Embryonic facial prominence (tissue), 1 donor: ENCODE measurements at regions not wholly inside any gene's neighbourhood (a gene's known extent, or its start where the extent isn't known, plus 50 kb on each side); places are given as distances from the start of the nearest gene placed in this dataset.
"Not testable (repeated sequence)": the region's sequence is repeated elsewhere in the genome, so short reads cannot be mapped to it uniquely, and the experiment has no call there.

Source experiments
- DNase-seq: peaks from one replicate; pipeline ENCODE4 v3.0.0-alpha.2; 2016; ENCODE audit errors: extremely low spot score

DNA sequence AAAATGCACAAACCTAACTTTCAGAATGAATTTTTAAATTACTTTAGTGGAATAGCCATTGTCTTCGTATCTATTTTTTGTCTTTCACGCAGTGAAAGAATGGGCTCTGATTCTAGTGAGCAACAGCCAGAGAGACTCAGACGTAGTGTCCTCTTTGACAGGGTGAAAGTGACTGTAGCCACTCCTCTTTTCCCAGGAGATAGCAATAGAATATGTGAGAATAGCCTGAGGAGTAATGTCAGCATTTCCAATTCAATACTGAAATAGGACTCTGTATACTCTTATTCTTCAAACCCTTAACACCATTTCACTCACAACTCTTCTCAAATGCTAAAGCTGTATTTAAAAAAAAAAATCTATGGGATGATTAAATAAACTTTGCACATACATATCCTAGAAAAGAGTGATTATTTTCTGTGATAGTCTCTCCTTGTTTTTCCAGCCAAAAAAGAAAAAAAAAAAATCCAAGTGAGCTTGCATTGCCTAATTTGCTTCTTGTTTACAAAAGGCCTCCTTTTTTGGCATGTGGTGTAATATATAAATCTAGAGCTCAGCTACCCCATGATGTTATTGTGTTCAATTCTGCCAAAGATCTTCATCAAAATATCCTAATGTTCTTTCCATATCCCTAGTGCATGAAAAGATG is 626.1 kb upstream of the SLITRK6 start:
- no peak for DNase-seq

DNA sequence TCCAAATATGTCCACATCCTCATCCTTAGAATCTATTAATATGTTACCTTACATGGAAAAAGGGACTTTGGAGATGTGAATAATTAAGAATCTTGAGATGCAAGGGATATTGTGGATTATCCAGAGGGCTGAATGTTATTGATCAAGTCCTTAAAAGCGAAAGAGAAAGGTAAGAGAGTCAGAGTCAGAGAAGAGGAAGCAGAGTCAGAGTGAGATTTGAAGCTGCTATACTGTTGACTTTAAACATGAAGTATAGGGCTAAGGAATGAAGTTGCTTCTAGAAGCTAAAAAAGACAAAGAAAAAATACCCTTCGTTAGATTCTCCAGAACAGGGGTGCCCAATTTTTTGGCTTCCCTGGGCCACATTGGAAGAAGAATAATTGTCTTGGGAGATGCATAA is 627.2 kb upstream of the SLITRK6 start:
- no peak for DNase-seq

DNA sequence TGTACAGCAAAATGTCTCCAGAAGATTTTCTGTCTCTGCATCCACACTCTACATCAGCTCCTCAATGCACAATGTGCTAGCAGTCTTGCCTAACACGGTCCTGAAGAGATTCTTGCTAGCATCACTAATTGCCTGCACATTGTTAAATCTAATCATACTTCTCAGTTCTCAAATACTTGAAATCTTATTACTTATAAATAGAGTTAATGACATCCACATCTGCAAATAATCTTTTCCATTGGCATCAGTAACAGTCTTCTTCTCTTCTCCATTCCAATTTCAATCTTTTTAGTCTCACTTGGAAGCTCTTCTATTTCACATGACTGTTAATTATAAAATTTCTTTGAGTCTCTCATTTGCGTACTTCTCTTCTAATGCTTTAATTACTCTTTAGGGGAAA is 630.5 kb upstream of the SLITRK6 start:
- no peak for DNase-seq

DNA sequence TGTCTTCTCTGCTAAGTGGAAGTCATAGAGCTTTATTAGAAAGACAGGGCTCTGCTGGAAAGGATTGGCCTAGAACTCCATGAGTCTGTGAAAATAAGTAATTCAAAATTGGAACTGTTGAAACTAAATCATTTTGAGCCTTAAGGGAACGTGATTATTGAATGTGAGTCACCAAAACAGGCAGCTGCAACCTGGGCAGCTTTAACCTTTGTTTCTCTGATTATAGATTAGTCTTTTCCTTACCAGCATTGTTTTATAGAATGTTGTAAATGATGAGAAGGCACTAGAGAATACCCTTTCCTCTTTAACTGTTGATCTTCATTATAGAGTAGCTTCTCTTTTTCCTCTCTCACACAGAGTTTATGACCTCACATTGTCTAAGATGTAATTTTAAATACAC is 638.8 kb upstream of the SLITRK6 start:
- no peak for DNase-seq

DNA sequence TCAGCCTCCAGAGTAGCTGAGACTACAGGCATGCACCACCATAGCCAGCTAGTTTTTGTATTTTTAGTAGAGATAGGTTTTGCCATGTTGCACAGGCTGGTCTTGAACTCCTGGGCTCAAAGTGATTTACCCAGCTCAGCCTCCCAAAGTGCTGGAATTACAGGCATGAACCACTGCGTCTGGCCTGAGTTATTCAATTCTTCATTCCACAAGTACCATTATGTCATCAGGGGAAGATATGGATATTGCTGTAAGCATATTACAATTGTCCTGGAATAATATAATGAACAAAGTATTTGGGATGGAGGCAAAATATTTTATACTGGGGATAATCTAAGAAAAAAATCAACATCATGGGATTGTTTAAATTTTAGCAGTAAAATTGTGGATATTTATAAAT is 646.0 kb upstream of the SLITRK6 start:
- no peak for DNase-seq

DNA sequence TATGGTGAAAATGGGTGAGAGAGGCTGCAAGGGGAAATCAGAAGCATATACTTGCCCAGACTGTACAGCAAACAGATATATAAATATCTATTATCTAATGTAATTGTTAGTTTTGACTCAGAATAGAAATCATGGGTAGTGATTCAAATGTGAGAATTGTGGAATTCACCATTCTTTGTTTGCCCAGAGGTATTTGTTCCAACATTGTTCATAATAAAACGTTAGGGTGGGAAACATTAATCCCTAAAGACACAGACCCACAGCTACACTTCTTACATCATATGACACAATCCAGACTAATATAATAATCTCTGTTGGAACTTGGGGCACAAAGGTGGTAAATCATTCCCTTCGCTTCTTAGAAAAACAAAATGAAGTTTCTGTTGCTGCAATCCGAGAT is 646.5 kb upstream of the SLITRK6 start:
- DNase-seq, result no peak

DNA sequence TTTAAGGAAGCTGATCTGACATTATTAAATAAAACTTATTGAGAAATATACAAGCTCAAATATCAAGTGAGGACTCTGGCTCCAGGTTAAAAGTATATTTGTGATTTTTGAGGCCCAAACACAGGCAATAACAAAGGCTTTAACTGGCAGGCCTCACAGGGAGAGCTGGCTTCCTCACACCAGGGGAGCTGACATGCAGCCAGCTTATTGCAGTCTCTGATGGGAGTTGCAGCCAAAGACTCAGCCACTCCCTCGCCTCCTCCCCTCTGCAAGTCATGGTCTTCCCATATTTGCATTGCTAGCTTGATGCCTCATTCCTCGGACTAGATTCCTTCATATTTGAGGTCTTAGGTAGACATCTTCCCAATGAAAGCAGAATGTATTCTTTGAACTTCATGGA is 647.1 kb upstream of the SLITRK6 start:
- no peak for DNase-seq

DNA sequence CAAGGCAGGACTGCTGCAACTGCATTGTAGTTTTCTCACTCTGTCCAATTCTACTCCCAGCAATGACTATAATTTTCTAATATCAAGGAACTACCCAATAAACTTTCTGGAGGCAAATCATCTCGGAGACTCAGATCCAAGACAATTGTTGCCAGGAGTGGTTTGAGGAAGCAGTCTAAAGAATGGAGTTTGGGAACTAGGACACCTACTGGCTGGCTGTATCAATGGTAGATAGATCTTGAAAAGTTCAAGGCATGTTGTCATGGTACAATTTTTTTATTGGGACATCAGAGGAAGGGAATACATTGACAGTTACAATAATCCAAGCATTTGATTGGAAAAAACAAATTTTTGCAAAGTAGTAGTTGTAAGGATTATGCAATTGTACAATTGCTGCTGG is 648.3 kb upstream of the SLITRK6 start:
- DNase-seq, result no peak

DNA sequence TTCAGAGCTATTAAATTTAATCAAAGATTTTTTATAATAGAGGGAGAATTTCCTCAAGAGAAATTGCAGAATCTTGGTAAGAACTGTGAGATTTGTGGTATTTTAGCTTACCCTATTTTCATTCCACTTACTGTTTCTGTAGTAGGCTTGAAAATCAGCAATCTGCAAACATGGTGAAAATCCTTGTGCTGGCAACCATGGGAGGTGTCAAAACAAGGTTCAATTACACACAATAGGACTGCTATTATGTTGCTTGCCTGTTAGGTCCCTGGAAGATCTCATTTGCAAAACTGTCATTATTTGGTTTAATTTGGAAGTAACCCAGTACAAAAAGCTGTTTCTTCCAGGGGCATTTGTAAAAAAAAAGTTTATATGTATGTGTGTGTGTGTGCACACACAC is 662.8 kb upstream of the SLITRK6 start:
- DNase-seq, result no peak

DNA sequence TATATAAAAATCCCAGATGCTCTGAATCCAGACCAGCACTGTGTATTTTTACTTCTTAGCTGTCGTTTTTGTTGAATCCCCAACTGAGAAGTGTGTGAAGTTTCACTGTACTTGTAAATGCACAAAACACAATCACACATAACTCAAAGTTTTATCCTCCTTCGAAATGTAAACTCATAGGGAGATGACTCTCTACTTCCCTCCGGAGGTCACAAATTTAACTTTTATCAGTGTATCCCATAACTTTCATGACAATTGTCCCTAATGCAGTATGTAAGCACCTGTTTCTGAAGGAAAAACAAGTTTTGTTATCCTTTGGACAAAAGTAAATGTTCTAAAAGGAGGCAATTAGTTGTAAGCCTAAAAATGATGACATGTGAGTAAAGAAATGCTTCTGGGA is 665.0 kb upstream of the SLITRK6 start:
- no peak for DNase-seq

DNA sequence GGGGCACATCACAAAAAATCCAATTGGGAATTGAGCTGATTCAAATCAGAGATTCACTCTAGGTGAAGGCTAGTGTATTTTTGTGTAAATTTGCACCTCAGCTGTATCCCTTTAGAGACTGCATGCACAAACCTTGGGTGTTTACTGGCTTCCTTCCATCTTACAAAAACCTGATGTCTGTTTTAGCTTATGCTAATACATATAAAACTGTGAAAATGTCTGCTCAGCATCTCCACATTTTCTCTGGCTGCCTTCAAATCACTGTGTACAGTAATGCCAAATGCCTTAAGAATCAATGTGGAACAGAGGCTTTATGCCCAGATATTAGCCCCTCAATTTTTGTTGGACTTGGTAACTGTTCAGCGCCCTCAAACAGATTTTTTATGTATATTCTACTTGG is 675.8 kb upstream of the SLITRK6 start:
- DNase-seq, result no peak

DNA sequence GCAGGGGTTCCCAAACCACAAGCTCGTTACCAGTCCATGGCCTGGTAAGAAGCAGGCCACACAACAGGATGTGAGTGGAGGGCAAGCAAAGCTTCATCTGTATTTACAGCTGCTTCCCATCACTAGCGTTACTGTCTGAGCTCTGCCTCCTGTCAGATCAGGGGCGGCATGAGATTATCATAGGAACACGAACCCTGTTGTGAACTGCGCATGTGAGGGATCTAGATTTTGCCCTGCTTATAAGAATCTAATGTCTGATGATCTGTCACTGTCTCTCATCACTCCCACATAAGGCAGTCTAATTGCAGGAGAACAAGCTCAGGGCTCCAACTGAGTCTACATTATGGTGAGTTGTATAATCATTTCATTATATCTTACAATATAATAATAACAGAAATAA is 677.4 kb upstream of the SLITRK6 start:
- no peak for DNase-seq

DNA sequence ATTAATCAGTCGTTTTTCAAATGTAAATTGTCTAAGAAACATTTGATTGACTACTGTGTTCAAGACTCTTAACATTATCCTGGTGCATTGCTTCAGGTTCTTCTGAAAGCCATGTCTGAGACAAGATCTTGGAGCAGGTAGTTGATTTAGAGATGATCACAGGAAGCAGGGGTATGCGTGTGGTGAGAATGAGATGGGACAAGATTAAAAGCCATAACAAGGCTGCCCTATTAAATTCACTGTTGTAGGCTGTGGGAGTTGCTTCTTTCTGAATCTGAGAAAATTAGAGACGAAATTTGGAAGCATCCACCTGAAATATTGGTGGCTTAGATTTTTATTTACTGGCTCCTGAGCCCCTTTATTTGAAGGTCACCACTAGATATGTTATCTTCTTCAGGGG is 687.4 kb upstream of the SLITRK6 start:
- no peak for DNase-seq

DNA sequence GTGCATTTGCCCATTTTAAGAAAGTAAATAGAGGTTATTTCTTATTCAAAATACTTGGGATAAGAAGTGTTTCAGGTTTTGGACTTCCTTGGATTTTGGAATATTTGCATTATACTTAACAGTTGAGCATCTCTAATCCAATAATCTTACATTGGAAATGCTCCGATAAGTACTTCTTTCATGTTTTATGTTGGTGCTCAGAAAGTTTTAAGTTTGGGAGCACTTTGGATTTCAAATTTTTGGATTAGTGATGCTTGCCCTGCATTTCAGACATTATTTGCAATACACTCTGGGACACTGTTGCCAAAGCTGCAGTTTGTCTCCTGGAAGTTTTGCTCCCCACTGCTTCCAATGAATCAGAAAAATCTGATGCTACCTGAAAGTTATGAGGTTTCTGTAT is 691.9 kb upstream of the SLITRK6 start:
- DNase-seq, result no peak

DNA sequence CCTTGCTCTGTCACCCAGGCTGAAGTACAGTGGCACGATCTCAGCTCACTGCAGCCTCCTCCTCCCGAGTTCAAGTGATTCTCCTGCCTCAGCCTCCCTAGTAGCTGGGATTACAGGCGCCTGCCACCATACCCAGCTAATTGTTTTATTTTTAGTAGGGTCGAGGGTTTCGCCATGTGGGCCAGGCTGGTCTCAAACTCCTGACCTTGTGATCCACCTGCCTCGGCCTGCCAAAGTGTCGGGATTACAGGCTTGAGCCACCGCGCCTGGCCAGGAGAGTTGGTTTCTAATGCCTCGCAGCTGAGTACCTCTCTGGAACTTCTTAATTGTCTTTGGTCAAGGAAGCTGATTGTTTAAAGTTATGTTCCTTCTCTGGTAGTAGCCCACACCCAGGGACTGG is 702.7 kb upstream of the SLITRK6 start:
- not testable (repeated sequence) for DNase-seq

DNA sequence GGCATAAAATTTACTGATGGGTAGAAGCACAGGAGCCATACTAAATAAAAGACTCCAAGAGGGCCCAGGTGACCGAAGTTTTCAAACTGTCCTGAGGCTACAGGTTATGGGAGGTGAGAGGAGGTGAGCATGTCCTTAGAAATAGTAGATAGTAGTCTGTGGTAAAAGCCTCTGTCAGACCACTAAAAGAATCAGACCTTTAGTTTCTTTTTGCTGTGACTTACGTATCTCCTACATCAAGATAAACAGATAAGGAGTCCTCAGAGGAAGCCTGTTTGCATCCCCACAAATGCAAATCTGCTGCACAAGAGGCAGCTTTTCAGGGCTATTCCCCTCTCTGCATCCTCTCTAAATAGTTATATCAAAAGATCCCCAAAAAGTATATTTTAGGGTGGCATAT is 711.6 kb upstream of the SLITRK6 start:
- no peak for DNase-seq

DNA sequence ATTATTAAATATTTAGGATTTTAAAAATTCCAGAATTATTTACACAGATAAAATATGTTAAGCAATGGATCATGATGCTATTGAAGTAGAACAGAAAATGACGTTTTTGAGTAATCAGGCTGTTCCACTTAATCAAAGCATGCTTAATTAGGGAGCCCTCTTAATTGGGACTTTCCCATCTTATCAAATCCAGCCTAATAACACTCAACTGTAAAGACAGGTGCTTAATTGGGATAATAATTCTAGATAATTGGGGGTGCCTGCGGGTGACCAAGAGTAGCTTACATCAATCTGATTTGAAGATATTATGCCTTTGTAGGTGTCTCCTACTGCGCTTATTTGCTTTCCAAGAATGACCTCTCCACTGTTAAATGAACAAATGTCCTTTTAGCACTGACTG is 742.2 kb upstream of the SLITRK6 start:
- no peak for DNase-seq

DNA sequence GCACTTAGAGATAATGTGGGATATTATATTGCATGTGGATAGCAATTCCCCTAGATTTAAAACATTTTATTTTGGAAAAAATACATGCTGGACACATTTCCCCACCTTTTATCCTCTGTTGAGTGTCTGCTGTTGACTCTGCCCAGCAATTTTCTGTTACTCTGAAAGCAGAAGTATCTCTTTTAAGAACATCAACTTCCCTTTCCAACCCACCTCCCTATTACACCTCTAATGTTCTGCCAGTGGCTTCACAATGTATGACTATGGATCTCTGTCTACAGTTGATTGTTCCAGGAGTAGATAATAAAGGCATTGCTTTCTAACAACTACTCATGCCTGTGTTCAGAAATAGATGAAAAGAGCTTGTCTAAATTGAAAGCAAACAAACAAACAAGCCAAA is 754.8 kb upstream of the SLITRK6 start:
- DNase-seq, result no peak

DNA sequence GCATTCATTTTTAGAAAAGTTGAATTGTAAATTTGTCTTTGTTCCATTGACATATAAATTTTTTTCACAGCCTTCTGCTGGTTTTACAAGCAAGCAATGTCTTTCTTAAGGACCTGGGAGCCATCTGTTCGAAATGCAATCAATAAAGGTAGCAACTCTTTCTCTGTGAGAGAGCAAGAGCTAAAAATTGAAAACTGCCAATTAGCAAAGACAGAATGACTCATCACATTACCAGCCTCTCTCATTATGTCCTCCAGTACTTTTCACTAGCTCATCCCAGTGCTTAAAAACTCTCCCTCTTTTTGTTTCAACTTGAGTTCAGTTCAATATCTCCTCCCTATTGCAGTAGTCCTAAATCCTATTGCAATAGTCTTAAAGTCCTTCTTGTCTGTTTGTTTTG is 760.7 kb upstream of the SLITRK6 start:
- no peak for DNase-seq

DNA sequence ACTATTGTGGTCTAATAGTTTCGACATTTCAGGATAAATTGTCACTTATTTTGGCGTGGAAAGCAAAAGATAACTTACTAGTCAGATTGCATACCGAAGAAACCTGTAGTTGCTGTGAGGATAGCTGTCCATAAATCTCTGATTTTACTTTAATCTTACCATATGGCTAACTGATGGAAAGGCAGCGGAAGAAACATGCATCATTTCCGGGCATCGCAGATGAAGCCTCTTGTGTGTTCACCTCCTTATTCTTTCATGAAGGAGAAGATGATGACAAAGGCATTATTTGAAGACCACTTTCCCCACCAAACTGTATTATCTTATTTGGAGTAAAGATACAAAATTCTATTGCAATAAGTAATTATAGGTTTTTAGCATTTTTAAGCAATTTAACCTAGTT is 763.6 kb upstream of the SLITRK6 start:
- DNase-seq, result no peak

DNA sequence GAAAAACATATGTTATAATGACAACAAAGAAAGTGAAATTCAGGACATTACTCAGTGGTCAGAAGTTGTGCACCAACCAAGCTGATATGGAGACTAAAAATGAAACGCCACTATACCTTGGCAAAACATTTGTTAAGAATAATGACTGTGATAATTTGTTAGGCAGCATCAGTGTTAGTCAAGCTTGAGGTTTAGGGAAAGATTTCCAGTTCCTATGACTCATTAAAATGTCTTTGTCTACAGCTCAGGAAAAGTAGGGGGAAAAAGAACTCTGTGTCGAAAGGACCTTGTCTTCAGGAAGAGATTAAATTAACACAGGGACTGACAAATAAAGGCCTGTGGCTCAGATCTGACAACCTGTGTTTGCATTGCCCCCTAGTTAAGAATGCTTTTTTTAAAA is 764.1 kb upstream of the SLITRK6 start:
- no peak for DNase-seq

DNA sequence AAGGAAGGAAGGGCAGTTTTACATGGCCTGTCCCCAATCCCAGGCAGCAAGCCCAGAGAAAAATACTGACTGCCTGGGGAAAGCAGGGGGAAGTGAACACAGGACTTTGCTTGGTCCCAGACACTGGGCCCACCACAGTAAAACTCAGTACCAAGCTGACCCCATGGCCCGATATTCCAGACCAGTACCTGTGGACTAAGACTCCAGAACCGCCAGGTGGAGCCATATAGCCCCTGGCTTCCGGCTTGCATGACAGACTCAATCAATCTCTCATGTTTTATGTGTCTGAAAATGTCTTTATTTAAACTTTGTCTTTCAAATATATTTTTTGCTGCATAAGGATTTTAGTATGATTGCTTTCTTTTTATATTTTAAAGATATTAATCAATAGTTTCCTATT is 767.9 kb upstream of the SLITRK6 start:
- no peak for DNase-seq

DNA sequence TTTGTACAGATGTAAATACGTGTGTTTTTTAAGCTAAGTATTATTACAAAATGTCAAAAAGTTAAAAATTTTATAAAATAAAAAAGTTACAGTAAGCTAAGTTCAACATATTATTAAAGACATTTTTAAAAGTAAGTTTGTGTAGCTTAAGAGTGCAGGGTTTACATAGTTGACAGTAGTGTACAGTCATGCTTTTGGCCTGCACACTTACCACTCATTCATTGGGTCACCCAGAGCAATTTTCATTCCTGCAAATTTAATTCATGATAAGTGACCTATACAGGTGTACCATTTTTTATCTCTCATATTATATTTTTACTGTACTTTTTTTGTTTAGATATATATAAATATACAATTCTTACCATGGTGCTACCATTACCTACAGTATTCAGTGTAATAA is 769.9 kb upstream of the SLITRK6 start:
- no peak for DNase-seq

DNA sequence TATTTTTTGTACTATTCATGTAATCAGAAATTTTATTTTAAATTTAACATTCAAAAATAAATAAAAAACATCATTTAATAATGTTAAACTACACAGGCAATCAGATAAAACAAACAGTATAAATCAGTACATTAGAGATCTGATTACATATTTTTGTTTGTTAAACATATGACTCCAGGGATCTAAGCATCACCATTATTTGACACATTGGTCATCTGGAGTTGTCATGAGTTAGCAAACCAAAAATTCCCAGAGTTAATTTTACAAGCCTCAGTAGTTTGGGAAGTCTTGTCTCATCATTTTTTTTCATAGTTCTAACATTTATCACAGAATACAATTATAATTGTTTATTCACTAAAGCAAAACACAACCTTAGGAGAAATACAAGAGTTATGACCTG is 770.8 kb upstream of the SLITRK6 start:
- no peak for DNase-seq

DNA sequence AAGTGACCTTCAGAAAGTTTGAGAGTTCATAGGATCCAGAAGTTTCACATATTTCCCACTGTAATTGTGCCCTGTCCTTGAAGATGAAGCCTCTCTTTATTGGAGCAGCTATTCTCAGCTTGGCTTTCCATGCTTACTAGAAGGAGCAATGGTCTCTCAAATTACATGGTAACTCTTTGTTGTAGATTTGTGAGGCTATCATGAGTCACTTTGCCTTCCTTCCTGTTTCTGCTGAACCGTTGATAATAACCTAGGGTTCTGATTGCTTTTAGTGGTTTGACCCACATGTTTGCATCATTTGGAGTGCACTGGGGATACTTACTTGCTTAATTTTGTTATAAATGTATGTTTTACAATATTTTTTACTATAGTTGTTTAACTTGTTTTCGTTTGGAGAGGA is 772.9 kb upstream of the SLITRK6 start:
- DNase-seq, result no peak
